Lower lobe of right lung (tissue), 2 donors: ENCODE measurements at regions not wholly inside any gene's neighbourhood (a gene's known extent, or its start where the extent isn't known, plus 50 kb on each side); places are given as distances from the start of the nearest gene placed in this dataset.

Source experiments
- ATAC-seq, 2 donors: fragments of 200-7000 bp; cut with Tn5 transposase; one replicate each; pipeline ENCODE4 v1.9.1; 2020 to 2022; ENCODE audit warnings: mild to moderate bottlenecking in 2 of 2, moderate library complexity in 2 of 2
- DNase-seq: peaks from one replicate; pipeline ENCODE4 v3.0.0-alpha.2; 2020
- H3K27ac ChIP-seq: fragments of 200-600 bp; one replicate; pipeline ENCODE4 v1.8.0; 2022
- H3K27me3 ChIP-seq: fragments of 200-600 bp; one replicate; pipeline ENCODE4 v1.8.0; 2022; ENCODE audit warnings: low read depth
- H3K36me3 ChIP-seq: fragments of 200-600 bp; one replicate; pipeline ENCODE4 v1.8.0; 2022; ENCODE audit warnings: mild to moderate bottlenecking
- H3K4me1 ChIP-seq: fragments of 200-600 bp; one replicate; pipeline ENCODE4 v1.8.0; 2022
- H3K4me3 ChIP-seq: fragments of 200-600 bp; one replicate; pipeline ENCODE4 v1.8.0; 2022; ENCODE audit warnings: mild to moderate bottlenecking
- H3K9me3 ChIP-seq: fragments of 200-600 bp; one replicate; pipeline ENCODE4 v1.8.0; 2022
- CTCF ChIP-seq: fragments of 200-600 bp; IDR thresholded peaks from one replicate; pipeline ENCODE4 v1.8.0; 2022; ENCODE audit warnings: antibody characterized with exemption, mild to moderate bottlenecking
- intact Hi-C: fragments of 100-400 bp; cut with DNase I; formaldehyde crosslinking; loops from one replicate; pipeline ENCODE4 v1.11.0; 2022
- donor health status: DM: no; HTN: yes; CAD: no; lungs with severe emphysema.

DNA sequence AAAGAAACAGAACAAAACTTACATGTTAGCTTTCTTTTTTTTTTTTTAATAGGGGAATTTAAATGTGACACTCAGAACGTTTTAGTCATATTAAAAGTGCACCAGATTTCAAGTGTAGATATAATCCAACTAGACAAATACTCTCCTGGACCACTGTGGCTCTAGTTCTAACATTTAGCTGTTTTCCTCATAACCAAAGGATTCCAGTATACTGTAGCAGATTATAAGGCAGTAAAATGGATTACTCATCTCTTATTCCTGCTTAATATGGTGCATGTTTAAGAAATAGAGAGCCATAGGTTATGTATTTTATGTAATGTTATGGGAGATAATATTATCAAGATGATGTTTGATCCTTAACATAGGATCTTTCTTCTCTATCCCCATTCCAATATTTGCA is 1339.5 kb upstream of the AGA start:
- Histone ChIP-seq H3K27me3 (no peaks in the 10 kb centered on the region), H3K27ac (no peak overlapping the region), H3K36me3 (no peaks in the 10 kb centered on the region), H3K4me1 (no peaks in the 10 kb centered on the region), H3K4me3 (no peak overlapping the region), H3K9me3 (no peaks in the 10 kb centered on the region)
- no peak for TF ChIP-seq CTCF
- ATAC-seq: no peak
- no peak for DNase-seq
- intact Hi-C loops: no loop called here

- intact Hi-C loops: no loop called here
- Histone ChIP-seq H3K4me3 (no peak overlapping the region), H3K36me3 (no peaks in the 10 kb centered on the region), H3K27me3 (no peaks in the 10 kb centered on the region), H3K27ac (no peak overlapping the region), H3K9me3 (no peaks in the 10 kb centered on the region), H3K4me1 (no peaks in the 10 kb centered on the region)
- no peak for ATAC-seq
- no peak for DNase-seq
- TF ChIP-seq CTCF: no peak
These were observed 1342.3 kb upstream of the AGA start for GRCh38 chr4:178784491-178784890.

- H3K4me1 ChIP-seq: no peaks in the 10 kb centered on the region
- no peaks in the 10 kb centered on the region for H3K9me3 ChIP-seq
- H3K36me3 ChIP-seq: no peaks in the 10 kb centered on the region
- intact Hi-C loops: no loop called here
- no peak for DNase-seq
- no peak overlapping the region for H3K27ac ChIP-seq
- no peaks in the 10 kb centered on the region for H3K27me3 ChIP-seq
- H3K4me3 ChIP-seq: no peak overlapping the region
- ATAC-seq: no peak
- no peak for TF ChIP-seq CTCF
These were observed 1347.0 kb upstream of the AGA start for GRCh38 chr4:178789279-178789678.

DNA sequence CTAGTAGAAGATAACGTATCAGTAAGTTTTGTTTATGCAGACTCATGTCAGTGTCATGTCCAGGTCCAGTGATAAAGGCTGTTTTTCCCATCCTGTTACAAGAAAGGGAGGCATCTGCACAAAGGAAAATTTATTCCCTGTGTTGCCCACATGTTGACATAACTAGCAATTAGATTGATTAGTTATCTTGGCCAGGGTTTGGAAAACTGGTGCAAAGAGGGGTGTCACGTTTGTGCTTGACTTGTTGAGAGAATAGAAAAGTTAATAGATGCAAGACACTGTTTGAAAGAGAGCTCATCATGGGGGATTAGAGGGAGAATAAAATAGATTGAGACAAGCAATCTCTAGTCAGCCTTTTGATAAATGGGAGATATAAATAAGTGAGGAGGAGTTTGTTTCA is 1357.0 kb upstream of the AGA start:
- Histone ChIP-seq H3K27me3 (no peaks in the 10 kb centered on the region), H3K9me3 (no peaks in the 10 kb centered on the region), H3K4me1 (no peaks in the 10 kb centered on the region), H3K27ac (no peak overlapping the region), H3K4me3 (no peak overlapping the region), H3K36me3 (no peaks in the 10 kb centered on the region)
- DNase-seq (no peak), ATAC-seq (no peak)
- no peak for TF ChIP-seq CTCF
- intact Hi-C loops: no loop called here

- intact Hi-C loops: no loop called here
- TF ChIP-seq CTCF: no peak
- H3K36me3 ChIP-seq: no peaks in the 10 kb centered on the region
These were observed 1365.9 kb upstream of the AGA start for GRCh38 chr4:178808106-178808505.

DNA sequence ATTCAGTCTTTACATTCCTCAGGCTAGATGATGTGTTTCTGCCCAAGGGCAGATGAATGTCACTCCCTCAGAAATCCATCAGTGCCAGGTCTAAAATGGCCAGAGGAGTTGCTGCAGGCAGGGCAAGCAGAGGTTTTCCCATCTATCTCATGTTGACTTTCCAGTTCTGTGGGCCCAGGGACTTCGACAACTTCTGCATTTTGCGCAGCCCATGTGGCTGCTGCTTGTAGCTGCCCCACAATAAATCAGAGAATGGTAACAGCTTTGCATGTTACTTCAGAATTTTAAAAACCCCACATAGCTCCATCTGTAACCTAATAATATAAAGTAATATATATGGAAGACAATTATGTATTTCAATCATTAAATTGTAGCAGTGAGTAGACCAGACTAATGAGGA is 1367.7 kb upstream of the AGA start:
- Histone ChIP-seq H3K27me3 (no peaks in the 10 kb centered on the region), H3K4me3 (no peak overlapping the region), H3K4me1 (no peaks in the 10 kb centered on the region), H3K9me3 (no peaks in the 10 kb centered on the region), H3K27ac (no peak overlapping the region), H3K36me3 (no peaks in the 10 kb centered on the region)
- DNase-seq (no peak), ATAC-seq (no peak)
- no peak for TF ChIP-seq CTCF
- intact Hi-C loops: no loop called here

More at GRCh38 chr4:178808106-178808505, 1365.9 kb upstream of the AGA start:
- no peak overlapping the region for H3K4me3 ChIP-seq
- H3K27me3 ChIP-seq: no peaks in the 10 kb centered on the region
- ATAC-seq (no peak), DNase-seq (no peak)
- no peak overlapping the region for H3K27ac ChIP-seq
- H3K4me1 ChIP-seq: no peaks in the 10 kb centered on the region
- H3K9me3 ChIP-seq: no peaks in the 10 kb centered on the region
